Fibroblast of peridontal ligament (primary cell): ENCODE measurements at regions not wholly inside any gene's neighbourhood (a gene's known extent, or its start where the extent isn't known, plus 50 kb on each side); places are given as distances from the start of the nearest gene placed in this dataset.
"Not testable (repeated sequence)": the region's sequence is repeated elsewhere in the genome, so short reads cannot be mapped to it uniquely, and the experiment has no call there.

Experiments
- DNase-seq: peaks from one replicate; pipeline ENCODE4 v3.0.0-alpha.2; 2010; ENCODE audit errors: extremely low read depth

GRCh38 chr3:156048483-156048882 lies 71.9 kb upstream of the KCNAB1 start:
- DNase-seq = not testable (repeated sequence)

GRCh38 chr3:156050918-156051317 lies 69.5 kb upstream of the KCNAB1 start:
- DNase-seq = no peak

- DNase-seq = no peak
Observed at GRCh38 chr3:156051651-156052050, 68.7 kb upstream of the KCNAB1 start.

GRCh38 chr3:156052115-156052514 lies 68.3 kb upstream of the KCNAB1 start:
- no peak for DNase-seq

DNA sequence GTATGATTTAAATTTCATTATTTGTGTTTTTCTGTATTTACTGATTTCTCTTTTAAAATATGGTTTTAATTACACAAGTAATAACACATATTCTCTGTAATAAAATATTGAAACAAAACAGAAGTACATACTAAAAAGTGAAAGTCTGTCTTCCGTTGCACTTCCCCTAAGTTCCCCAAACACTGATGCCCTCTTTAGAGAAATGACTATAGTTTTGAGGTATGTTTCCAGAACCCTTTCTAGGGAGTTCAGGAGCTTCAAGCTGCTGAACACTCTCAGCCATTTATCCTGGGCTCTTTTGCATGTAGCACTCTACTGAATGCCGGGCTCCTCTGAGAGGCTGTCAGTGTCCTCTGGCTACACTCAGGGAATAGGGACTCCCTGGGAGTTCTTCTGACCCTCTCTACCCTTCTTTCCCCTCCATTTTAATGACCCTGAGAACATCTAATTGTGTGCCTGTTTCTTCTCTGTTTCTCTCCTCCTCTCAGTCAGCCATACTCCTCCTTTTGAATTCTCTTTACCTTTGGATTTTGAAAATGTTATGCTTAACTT lies 60.4 kb upstream of the KCNAB1 start:
- DNase-seq = no peak

DNA sequence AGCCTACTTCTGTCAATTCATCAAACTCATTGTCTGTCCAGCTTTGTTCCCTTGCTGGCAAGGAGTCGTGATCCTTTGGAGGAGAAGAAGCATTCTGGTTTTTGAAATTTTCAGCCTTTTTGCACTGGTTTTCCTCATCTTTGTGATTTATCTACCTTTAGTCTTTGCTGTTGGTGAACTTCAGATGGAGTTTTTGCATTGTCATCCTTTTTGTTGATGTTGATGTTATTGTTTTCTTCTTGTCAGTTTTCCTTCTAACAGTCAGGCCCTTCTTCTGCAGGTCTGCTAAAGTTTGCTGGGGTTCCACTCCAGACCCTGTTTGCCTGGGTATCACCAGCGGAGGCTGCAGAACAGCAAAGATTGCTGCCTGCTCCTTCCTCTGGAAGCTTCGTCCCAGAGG lies 52.2 kb upstream of the KCNAB1 start:
- not testable (repeated sequence) for DNase-seq

DNA sequence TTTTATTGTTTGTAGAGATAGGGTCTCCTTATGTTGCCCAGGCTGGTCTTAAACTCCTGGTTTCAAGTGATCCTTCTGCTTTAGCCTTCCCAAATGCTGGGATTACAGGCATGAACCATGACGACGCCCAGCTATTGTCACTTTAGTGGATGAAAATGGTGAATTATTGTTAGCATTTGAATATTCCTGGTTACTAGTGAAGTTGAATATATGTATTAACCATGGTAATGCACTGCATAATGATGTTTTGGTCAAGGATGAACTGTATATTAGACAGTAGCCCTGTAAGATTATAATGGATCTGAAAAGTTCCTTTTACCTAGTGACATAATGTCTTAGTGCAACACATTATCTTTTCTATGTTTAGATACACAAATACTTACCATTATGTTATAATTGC lies 50.4 kb upstream of the KCNAB1 start:
- no peak for DNase-seq
